ENCODE measurements at regions not wholly inside any gene's neighbourhood (a gene's known extent, or its start where the extent isn't known, plus 50 kb on each side); places are given as distances from the start of the nearest gene placed in this dataset.
A peak's percentile ranks its signal among the peaks of the same experiment; 100 is the strongest.

DNA sequence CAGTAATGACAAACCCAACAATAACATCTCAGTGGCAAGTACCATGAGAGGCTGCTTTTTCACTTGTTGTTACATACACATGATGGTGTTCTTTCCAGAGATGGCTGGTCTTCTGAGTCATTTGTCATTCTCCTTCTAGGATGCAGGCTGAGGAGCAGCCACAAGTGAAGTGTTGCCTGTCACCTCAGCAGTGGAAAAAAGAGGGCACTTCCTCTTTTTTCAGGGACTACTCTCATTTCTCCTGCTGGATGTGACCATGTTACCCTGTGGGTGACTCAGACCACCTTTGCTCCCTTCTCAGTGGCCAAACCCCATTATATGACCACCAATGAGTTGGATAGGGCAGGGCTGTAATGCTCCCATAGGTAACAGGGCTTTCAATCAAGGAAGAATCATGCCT lies 587.0 kb upstream of the ADAMTS16 start:
- H3K27me3 ChIP-seq (ENCODE audit: insufficient read depth, poor library complexity, severe bottlenecking) = peaks cover 8% of the 10 kb centered on the region
- H3K27ac ChIP-seq (ENCODE audit: poor library complexity, severe bottlenecking) = no peak overlapping the region
- no peak for ATAC-seq (ENCODE audit: low read depth)
- no peaks in the 10 kb centered on the region for H3K4me1 ChIP-seq (ENCODE audit: insufficient read depth, poor library complexity, severe bottlenecking)
- H3K4me3 ChIP-seq (ENCODE audit: severe bottlenecking) = no peak overlapping the region
- TF ChIP-seq, protein P1, sequence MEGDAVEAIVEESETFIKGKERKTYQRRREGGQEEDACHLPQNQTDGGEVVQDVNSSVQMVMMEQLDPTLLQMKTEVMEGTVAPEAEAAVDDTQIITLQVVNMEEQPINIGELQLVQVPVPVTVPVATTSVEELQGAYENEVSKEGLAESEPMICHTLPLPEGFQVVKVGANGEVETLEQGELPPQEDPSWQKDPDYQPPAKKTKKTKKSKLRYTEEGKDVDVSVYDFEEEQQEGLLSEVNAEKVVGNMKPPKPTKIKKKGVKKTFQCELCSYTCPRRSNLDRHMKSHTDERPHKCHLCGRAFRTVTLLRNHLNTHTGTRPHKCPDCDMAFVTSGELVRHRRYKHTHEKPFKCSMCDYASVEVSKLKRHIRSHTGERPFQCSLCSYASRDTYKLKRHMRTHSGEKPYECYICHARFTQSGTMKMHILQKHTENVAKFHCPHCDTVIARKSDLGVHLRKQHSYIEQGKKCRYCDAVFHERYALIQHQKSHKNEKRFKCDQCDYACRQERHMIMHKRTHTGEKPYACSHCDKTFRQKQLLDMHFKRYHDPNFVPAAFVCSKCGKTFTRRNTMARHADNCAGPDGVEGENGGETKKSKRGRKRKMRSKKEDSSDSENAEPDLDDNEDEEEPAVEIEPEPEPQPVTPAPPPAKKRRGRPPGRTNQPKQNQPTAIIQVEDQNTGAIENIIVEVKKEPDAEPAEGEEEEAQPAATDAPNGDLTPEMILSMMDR (IDR thresholded peaks at IDR 0.05; ENCODE audit: poor library complexity, severe bottlenecking) = no peak
- H3K9me3 ChIP-seq (ENCODE audit: severe bottlenecking) = peaks cover 4% of the 10 kb centered on the region
- no peaks in the 10 kb centered on the region for H3K36me3 ChIP-seq (ENCODE audit: low read depth)
- DNase-seq (ENCODE audit: low spot score) = no peak

DNA sequence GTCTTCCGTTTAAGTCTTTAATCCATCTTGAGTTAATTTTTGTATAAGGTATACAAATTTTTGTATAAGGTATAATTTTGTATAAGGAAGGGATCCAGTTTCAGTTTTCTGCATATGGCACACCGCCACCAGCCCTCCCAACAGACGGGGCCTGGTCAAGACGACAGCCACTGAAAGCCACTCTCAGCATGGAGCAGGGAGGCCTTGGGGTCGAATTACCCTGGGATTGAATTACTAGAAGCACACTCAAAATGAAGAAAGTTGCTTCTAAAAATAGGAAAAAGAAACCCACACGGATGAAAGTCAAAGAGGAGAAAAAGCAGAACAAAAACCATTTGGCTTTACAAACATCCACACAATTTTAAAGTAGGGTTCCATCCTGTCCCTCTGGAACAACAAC lies 586.2 kb upstream of the ADAMTS16 start:
- TF ChIP-seq, protein P1 (IDR thresholded peaks at IDR 0.05; ENCODE audit: poor library complexity, severe bottlenecking) = no peak
- DNase-seq (ENCODE audit: low spot score) (no peak), ATAC-seq (ENCODE audit: low read depth) (no peak)
- Histone ChIP-seq H3K9me3 (ENCODE audit: severe bottlenecking) (peaks cover 4% of the 10 kb centered on the region), H3K36me3 (ENCODE audit: low read depth) (no peaks in the 10 kb centered on the region), H3K27ac (ENCODE audit: poor library complexity, severe bottlenecking) (no peak overlapping the region), H3K4me1 (ENCODE audit: insufficient read depth, poor library complexity, severe bottlenecking) (no peaks in the 10 kb centered on the region), H3K27me3 (ENCODE audit: insufficient read depth, poor library complexity, severe bottlenecking) (peaks cover 8% of the 10 kb centered on the region), H3K4me3 (ENCODE audit: severe bottlenecking) (no peak overlapping the region)

DNA sequence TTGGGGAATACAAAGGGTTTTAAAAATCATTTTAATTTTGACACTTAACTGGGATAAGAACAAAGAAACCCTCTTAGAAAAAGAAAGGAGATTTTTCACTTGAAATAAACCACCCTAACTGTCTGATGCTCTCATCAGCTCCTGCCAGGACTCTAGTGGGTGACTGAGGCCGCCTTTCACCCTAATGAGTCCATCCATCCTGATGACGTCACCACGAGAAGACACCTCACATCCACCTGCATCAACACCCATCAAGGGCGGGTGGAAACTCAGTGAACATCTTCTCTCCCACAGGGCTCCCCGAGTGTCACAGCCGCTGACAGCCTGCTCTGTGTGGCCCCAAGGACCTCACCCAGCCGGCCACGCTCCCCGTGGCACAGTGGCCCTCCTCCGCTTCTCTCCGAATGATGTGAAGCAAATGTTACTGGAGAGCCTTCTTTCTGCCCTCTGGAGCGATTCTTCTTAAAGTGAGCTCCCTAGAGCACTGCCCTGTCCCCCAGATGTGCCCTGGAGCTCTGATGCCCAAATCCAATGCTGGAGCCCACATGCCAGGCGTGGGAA lies 584.3 kb upstream of the ADAMTS16 start:
- no peak overlapping the region for H3K27ac ChIP-seq (ENCODE audit: poor library complexity, severe bottlenecking)
- peaks cover 7% of the 10 kb centered on the region for H3K9me3 ChIP-seq (ENCODE audit: severe bottlenecking)
- H3K4me1 ChIP-seq (ENCODE audit: insufficient read depth, poor library complexity, severe bottlenecking) = no peaks in the 10 kb centered on the region
- H3K27me3 ChIP-seq (ENCODE audit: insufficient read depth, poor library complexity, severe bottlenecking) = peaks cover 8% of the 10 kb centered on the region
- no peak overlapping the region for H3K4me3 ChIP-seq (ENCODE audit: severe bottlenecking)
- ATAC-seq (ENCODE audit: low read depth) (no peak), DNase-seq (ENCODE audit: low spot score) (no peak)
- no peaks in the 10 kb centered on the region for H3K36me3 ChIP-seq (ENCODE audit: low read depth)
- TF ChIP-seq, protein P1 (IDR thresholded peaks at IDR 0.05; ENCODE audit: poor library complexity, severe bottlenecking) = no peak

DNA sequence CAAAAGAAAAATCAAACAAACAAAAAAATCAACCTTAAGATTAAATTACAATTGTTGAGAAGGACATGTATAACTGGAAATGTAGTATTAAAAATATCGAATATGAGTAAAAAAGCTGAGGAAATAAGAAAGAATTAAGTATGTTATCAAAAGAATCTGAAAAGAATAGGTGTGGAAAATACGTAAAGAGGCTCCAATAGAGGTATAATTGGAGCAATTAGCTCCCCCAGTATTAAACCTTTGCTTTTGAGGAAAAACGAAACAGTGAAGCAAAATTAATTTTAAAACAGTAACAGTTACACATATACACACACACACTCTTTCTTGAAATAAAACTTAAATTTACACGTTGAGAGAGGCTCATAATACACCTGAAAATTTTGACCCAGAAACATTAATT lies 578.7 kb upstream of the ADAMTS16 start:
- peaks cover 15% of the 10 kb centered on the region for H3K9me3 ChIP-seq (ENCODE audit: severe bottlenecking)
- peaks cover 8% of the 10 kb centered on the region for H3K27me3 ChIP-seq (ENCODE audit: insufficient read depth, poor library complexity, severe bottlenecking)
- H3K27ac ChIP-seq (ENCODE audit: poor library complexity, severe bottlenecking) = no peak overlapping the region
- no peak overlapping the region for H3K4me3 ChIP-seq (ENCODE audit: severe bottlenecking)
- TF ChIP-seq, protein P1 (IDR thresholded peaks at IDR 0.05; ENCODE audit: poor library complexity, severe bottlenecking) = no peak
- H3K4me1 ChIP-seq (ENCODE audit: insufficient read depth, poor library complexity, severe bottlenecking) = no peaks in the 10 kb centered on the region
- ATAC-seq (ENCODE audit: low read depth) (no peak), DNase-seq (ENCODE audit: low spot score) (no peak)
- no peaks in the 10 kb centered on the region for H3K36me3 ChIP-seq (ENCODE audit: low read depth)

DNA sequence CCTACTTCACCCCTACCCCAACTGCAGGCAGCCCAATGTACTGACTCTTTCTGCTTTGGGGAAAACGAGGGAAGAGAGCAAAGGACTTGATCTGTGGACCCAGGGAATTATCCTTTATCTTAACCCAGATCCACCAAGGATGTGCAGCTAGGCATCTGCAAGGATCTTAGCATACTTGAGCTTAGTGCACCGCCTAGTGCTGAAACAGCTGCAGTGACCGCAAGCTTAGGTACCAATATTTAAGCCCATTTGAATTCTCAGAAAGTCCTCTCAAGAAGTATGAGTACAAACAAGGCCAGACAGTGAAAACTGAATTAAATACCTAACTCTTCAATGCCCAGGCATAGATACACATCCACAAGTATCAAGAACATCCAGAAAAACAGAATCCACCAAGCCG lies 576.7 kb upstream of the ADAMTS16 start:
- H3K9me3 ChIP-seq (ENCODE audit: severe bottlenecking) = peaks cover 15% of the 10 kb centered on the region
- TF ChIP-seq, protein P1 (IDR thresholded peaks at IDR 0.05; ENCODE audit: poor library complexity, severe bottlenecking) = peak; percentile 56
- no peak for DNase-seq (ENCODE audit: low spot score)
- ATAC-seq (ENCODE audit: low read depth) = peak; percentile 38; the same call in 1 of the 3 replicates
- H3K4me1 ChIP-seq (ENCODE audit: insufficient read depth, poor library complexity, severe bottlenecking) = no peaks in the 10 kb centered on the region
- no peaks in the 10 kb centered on the region for H3K36me3 ChIP-seq (ENCODE audit: low read depth)
- no peak overlapping the region for H3K4me3 ChIP-seq (ENCODE audit: severe bottlenecking)
- H3K27me3 ChIP-seq (ENCODE audit: insufficient read depth, poor library complexity, severe bottlenecking) = no peaks in the 10 kb centered on the region
- no peak overlapping the region for H3K27ac ChIP-seq (ENCODE audit: poor library complexity, severe bottlenecking)
